ENCODE measurements at regions not wholly inside any gene's neighbourhood (a gene's known extent, or its start where the extent isn't known, plus 50 kb on each side); places are given as distances from the start of the nearest gene placed in this dataset.
"Not testable (repeated sequence)": the region's sequence is repeated elsewhere in the genome, so short reads cannot be mapped to it uniquely, and the experiment has no call there.

DNA sequence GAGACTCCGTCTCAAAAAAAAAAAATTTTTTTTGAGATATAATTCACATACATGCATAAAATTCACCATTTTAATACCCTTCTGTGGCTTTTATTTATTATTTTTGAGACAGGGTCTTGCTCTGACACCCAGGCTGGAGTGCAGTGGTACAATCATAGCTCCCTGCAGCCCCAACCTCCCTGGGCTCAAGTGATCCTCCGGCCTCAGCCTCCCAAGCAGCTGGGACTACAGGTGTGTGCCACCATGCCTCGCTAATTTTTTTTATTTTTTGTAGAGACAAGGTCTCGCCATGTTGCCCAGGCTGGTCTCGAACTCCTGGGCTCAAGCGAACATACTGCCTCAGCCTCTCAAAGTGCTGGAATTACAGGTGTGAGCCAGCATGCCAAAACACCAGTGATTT lies 305.9 kb downstream of the GOLGA6L6 start:
- TF ChIP-seq YY1 (IDR thresholded peaks at IDR 0.05; ENCODE audit: insufficient read depth, insufficient read length); ZNF274 (IDR thresholded peaks at IDR 0.05; ENCODE audit: low read depth, low read length); SUZ12 (IDR thresholded peaks at IDR 0.05; ENCODE audit: extremely low read depth, insufficient read depth, insufficient read length): not testable (repeated sequence)
